ENCODE measurements at regions not wholly inside any gene's neighbourhood (a gene's known extent, or its start where the extent isn't known, plus 50 kb on each side); places are given as distances from the start of the nearest gene placed in this dataset.
"Not testable (repeated sequence)": the region's sequence is repeated elsewhere in the genome, so short reads cannot be mapped to it uniquely, and the experiment has no call there.

DNA sequence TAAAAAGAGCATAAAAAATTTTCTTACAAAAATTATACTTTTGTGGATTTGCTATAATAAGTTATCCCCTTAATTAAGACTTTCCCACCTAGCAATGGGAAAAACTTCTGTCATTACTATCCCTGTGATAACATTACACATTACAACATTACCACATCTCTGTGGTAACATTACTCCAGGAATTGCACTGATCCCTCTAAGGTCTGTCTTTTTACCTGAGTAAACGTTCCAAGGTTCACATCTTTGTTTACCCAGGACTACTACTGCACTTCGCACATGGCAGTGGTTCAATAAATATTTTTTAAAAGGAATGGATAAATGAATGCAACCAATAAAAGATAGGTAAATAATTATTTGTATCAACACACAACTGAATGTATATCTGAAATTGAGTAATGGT lies 92.4 kb upstream of the NOX4 start:
- H3F3A ChIP-seq (ENCODE audit: insufficient read depth, low read length, poor library complexity, severe bottlenecking), result no peaks in the 10 kb centered on the region
- no peaks in the 10 kb centered on the region for H3K27me3 ChIP-seq (ENCODE audit: insufficient read depth, low read depth, low read length)
- H3K4me3 ChIP-seq (ENCODE audit: low read length), result no peak overlapping the region
- H3K79me2 ChIP-seq (replicated peaks; ENCODE audit: insufficient read depth, low read length), result no peaks in the 10 kb centered on the region
- no peaks in the 10 kb centered on the region for H3K36me3 ChIP-seq (ENCODE audit: insufficient read depth, low read length)
- no peak overlapping the region for H3K9ac ChIP-seq (ENCODE audit: low read length)
- no peak overlapping the region for H2AFZ ChIP-seq (ENCODE audit: low read depth, low read length)
- no peak for TF ChIP-seq REST (IDR thresholded peaks at IDR 0.05; ENCODE audit: borderline replicate concordance)
- H3K9me2 ChIP-seq (ENCODE audit: insufficient read depth, low read length), result no peaks in the 10 kb centered on the region
- H3K4me2 ChIP-seq (ENCODE audit: low read length), result no peak overlapping the region
- H3K9me3 ChIP-seq (ENCODE audit: low read length), result no peaks in the 10 kb centered on the region
- H3K27ac ChIP-seq (ENCODE audit: low read length), result no peak overlapping the region
- H4K20me1 ChIP-seq (ENCODE audit: insufficient read depth), result no peaks in the 10 kb centered on the region

DNA sequence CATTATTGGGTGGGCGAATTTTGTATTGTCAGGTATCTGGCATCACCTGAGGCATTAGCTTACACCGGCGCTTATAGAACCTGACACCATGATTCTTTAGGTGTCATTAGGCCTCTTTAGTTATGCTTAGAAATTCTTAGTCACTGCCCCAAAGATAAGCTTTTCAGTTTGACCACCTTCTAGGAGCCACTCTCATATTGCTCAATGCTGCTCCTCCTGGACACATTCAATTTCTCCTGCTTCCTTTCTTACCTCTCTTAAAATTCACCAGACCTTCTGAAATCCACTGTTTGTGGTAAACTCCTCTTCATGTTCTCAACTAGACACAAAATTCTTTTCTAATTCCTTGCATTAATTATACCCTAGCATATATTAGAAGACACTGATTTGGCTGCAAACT lies 93.9 kb upstream of the NOX4 start:
- not testable (repeated sequence) for H3K27me3 ChIP-seq (ENCODE audit: insufficient read depth, low read depth, low read length); H2AFZ ChIP-seq (ENCODE audit: low read depth, low read length); H3K4me3 ChIP-seq (ENCODE audit: low read length)

DNA sequence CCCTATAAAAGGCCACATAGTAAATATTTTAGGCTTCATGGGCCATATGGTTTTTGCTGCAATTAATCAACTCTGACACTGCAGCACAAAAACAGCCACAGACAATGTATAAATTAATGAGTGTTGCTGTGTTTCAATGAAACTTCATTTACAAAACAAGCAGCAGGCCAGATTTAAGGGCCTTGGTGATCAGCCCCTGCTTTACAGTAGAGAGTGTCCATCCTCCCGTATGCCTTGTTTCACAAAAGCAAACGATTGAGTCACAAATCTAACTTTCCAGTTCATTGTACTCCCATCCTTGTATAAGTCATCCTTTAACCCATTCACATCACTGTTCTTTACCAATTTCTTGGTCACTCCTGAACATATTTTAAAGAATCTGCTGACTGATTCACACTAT lies 94.3 kb upstream of the NOX4 start:
- H3K4me2 ChIP-seq (ENCODE audit: low read length); H3K9me2 ChIP-seq (ENCODE audit: insufficient read depth, low read length); H3K27me3 ChIP-seq (ENCODE audit: insufficient read depth, low read depth, low read length); H3K79me2 ChIP-seq (replicated peaks; ENCODE audit: insufficient read depth, low read length); H3K27ac ChIP-seq (ENCODE audit: low read length); H3F3A ChIP-seq (ENCODE audit: insufficient read depth, low read length, poor library complexity, severe bottlenecking); H3K36me3 ChIP-seq (ENCODE audit: insufficient read depth, low read length); H3K9ac ChIP-seq (ENCODE audit: low read length); H4K20me1 ChIP-seq (ENCODE audit: insufficient read depth); H3K9me3 ChIP-seq (ENCODE audit: low read length); H2AFZ ChIP-seq (ENCODE audit: low read depth, low read length); H3K4me3 ChIP-seq (ENCODE audit: low read length): not testable (repeated sequence)

More for the DNA sequence above, 93.9 kb upstream of the NOX4 start:
- H4K20me1 ChIP-seq (ENCODE audit: insufficient read depth); H3K4me2 ChIP-seq (ENCODE audit: low read length); H3K9ac ChIP-seq (ENCODE audit: low read length); H3K9me3 ChIP-seq (ENCODE audit: low read length); H3K36me3 ChIP-seq (ENCODE audit: insufficient read depth, low read length); H3K9me2 ChIP-seq (ENCODE audit: insufficient read depth, low read length); H3K79me2 ChIP-seq (replicated peaks; ENCODE audit: insufficient read depth, low read length); H3K27ac ChIP-seq (ENCODE audit: low read length); H3F3A ChIP-seq (ENCODE audit: insufficient read depth, low read length, poor library complexity, severe bottlenecking): not testable (repeated sequence)

- not testable (repeated sequence) for H3F3A ChIP-seq (ENCODE audit: insufficient read depth, low read length, poor library complexity, severe bottlenecking); H3K4me2 ChIP-seq (ENCODE audit: low read length); H3K36me3 ChIP-seq (ENCODE audit: insufficient read depth, low read length); H3K9me3 ChIP-seq (ENCODE audit: low read length); H4K20me1 ChIP-seq (ENCODE audit: insufficient read depth); H3K9ac ChIP-seq (ENCODE audit: low read length); H3K27ac ChIP-seq (ENCODE audit: low read length); H3K79me2 ChIP-seq (replicated peaks; ENCODE audit: insufficient read depth, low read length); H3K4me3 ChIP-seq (ENCODE audit: low read length); H3K27me3 ChIP-seq (ENCODE audit: insufficient read depth, low read depth, low read length); H2AFZ ChIP-seq (ENCODE audit: low read depth, low read length); H3K9me2 ChIP-seq (ENCODE audit: insufficient read depth, low read length)
These were observed 98.2 kb upstream of the NOX4 start for GRCh38 chr11:89589413-89589812.

DNA sequence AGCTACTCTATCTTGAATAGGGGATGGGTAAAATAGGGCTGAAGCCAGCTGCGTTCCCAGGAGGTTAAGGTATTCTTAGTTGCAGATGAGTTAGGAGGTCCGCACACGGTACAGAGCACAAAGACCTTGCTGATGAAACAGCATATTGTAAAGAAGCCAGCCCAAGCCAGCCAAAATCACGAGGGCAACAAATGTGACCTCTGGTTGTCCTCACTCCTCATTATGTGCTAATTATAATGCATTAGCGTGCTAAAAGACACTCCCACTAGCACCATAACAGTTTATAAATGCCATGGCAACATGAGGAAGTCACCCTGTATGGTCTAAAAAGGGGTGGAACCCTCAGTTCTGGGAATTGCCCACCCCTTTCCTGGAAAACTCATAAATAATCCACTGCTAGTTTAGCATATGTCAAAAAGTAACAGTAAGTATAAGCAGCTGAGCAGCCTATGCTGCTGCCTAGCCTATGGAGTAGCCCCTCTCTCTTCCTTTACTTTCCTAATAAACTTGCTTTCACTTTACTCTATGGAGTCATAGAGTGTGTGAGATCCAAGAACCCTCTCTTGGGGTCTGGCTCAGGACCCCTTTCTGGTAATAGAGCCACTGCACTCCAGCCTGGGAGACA lies 98.9 kb upstream of the NOX4 start:
- not testable (repeated sequence) for H3K9me3 ChIP-seq (ENCODE audit: low read length); H3K27me3 ChIP-seq (ENCODE audit: insufficient read depth, low read depth, low read length); H2AFZ ChIP-seq (ENCODE audit: low read depth, low read length); H3K4me3 ChIP-seq (ENCODE audit: low read length); H3K27ac ChIP-seq (ENCODE audit: low read length); H3K36me3 ChIP-seq (ENCODE audit: insufficient read depth, low read length); H3K9me2 ChIP-seq (ENCODE audit: insufficient read depth, low read length); H3K4me2 ChIP-seq (ENCODE audit: low read length); H3K79me2 ChIP-seq (replicated peaks; ENCODE audit: insufficient read depth, low read length); H3K9ac ChIP-seq (ENCODE audit: low read length); H4K20me1 ChIP-seq (ENCODE audit: insufficient read depth); H3F3A ChIP-seq (ENCODE audit: insufficient read depth, low read length, poor library complexity, severe bottlenecking)

- not testable (repeated sequence) for H4K20me1 ChIP-seq (ENCODE audit: insufficient read depth); H3F3A ChIP-seq (ENCODE audit: insufficient read depth, low read length, poor library complexity, severe bottlenecking); H3K4me2 ChIP-seq (ENCODE audit: low read length); H3K36me3 ChIP-seq (ENCODE audit: insufficient read depth, low read length); H3K9me3 ChIP-seq (ENCODE audit: low read length); H2AFZ ChIP-seq (ENCODE audit: low read depth, low read length); H3K27me3 ChIP-seq (ENCODE audit: insufficient read depth, low read depth, low read length); H3K27ac ChIP-seq (ENCODE audit: low read length); H3K4me3 ChIP-seq (ENCODE audit: low read length); H3K9ac ChIP-seq (ENCODE audit: low read length); H3K79me2 ChIP-seq (replicated peaks; ENCODE audit: insufficient read depth, low read length); H3K9me2 ChIP-seq (ENCODE audit: insufficient read depth, low read length)
These were observed 108.8 kb upstream of the TRIM77 start for GRCh38 chr11:89601263-89601662.

Measured in neural cell (in vitro differentiated cells).